ENCODE measurements at regions not wholly inside any gene's neighbourhood (a gene's known extent, or its start where the extent isn't known, plus 50 kb on each side); places are given as distances from the start of the nearest gene placed in this dataset.
A peak's percentile ranks its signal among the peaks of the same experiment; 100 is the strongest.

GRCh38 chr1:29467989-29468900 lies 231.9 kb downstream of the PTPRU start:
- Histone ChIP-seq H3K9me3 (replicated peaks) (peaks cover 10% of the 10 kb centered on the region), H3K36me3 (no peaks in the 10 kb centered on the region), H3K27me3 (0 out of 2 replicates have a peak, but pooled peaks cover 5% of the 10 kb centered on the region), H3K4me3 (no peak overlapping the region), H3K4me1 (no peaks in the 10 kb centered on the region), H3K27ac (no peak overlapping the region)
- DNase-seq = no peak

GRCh38 chr1:29466258-29466657 lies 229.9 kb downstream of the PTPRU start:
- Histone ChIP-seq H3K9me3 (replicated peaks) (peaks cover 10% of the 10 kb centered on the region), H3K36me3 (no peaks in the 10 kb centered on the region), H3K27me3 (0 out of 2 replicates have a peak, but pooled peaks cover 5% of the 10 kb centered on the region), H3K4me3 (no peak overlapping the region), H3K4me1 (no peaks in the 10 kb centered on the region), H3K27ac (no peak overlapping the region)
- DNase-seq = no peak

GRCh38 chr1:29465755-29466154 lies 229.4 kb downstream of the PTPRU start:
- H3K9me3 ChIP-seq (replicated peaks) = peaks cover 10% of the 10 kb centered on the region
- H3K4me1 ChIP-seq = no peaks in the 10 kb centered on the region
- no peaks in the 10 kb centered on the region for H3K36me3 ChIP-seq
- H3K27ac ChIP-seq = no peak overlapping the region
- peak in 1 of 2 experiments; percentile 63 for DNase-seq
- 0 out of 2 replicates have a peak, but pooled peaks cover 2% of the 10 kb centered on the region for H3K27me3 ChIP-seq
- no peak overlapping the region for H3K4me3 ChIP-seq

- Histone ChIP-seq H3K27ac (no peak overlapping the region), H3K9me3 (replicated peaks) (peaks cover 10% of the 10 kb centered on the region), H3K36me3 (no peaks in the 10 kb centered on the region), H3K4me3 (no peak overlapping the region), H3K4me1 (no peaks in the 10 kb centered on the region), H3K27me3 (peaks cover 7% of the 10 kb centered on the region; the same call in 1 of the 2 replicates)
- no peak for DNase-seq
Measured at GRCh38 chr1:29462096-29462495, 225.8 kb downstream of the PTPRU start.

- Histone ChIP-seq H3K4me3 (no peak overlapping the region), H3K27me3 (peaks cover 7% of the 10 kb centered on the region; the same call in 1 of the 2 replicates), H3K9me3 (replicated peaks) (peaks cover 10% of the 10 kb centered on the region), H3K36me3 (no peaks in the 10 kb centered on the region), H3K4me1 (no peaks in the 10 kb centered on the region), H3K27ac (no peak overlapping the region)
- DNase-seq = no peak
Measured at GRCh38 chr1:29461115-29461739, 224.9 kb downstream of the PTPRU start.

- no peak for DNase-seq
- H3K27ac ChIP-seq = no peak overlapping the region
- no peaks in the 10 kb centered on the region for H3K4me1 ChIP-seq
- peaks cover 7% of the 10 kb centered on the region; the same call in 1 of the 2 replicates for H3K27me3 ChIP-seq
- H3K36me3 ChIP-seq = no peaks in the 10 kb centered on the region
- peaks cover 10% of the 10 kb centered on the region for H3K9me3 ChIP-seq (replicated peaks)
- H3K4me3 ChIP-seq = no peak overlapping the region
Measured at GRCh38 chr1:29460694-29461093, 224.4 kb downstream of the PTPRU start.

- H3K4me1 ChIP-seq = no peaks in the 10 kb centered on the region
- H3K27me3 ChIP-seq = peaks cover 7% of the 10 kb centered on the region; the same call in 1 of the 2 replicates
- no peak overlapping the region for H3K27ac ChIP-seq
- DNase-seq = no peak
- H3K36me3 ChIP-seq = no peaks in the 10 kb centered on the region
- no peak overlapping the region for H3K4me3 ChIP-seq
- H3K9me3 ChIP-seq (replicated peaks) = peaks cover 5% of the 10 kb centered on the region; the same call in 1 of the 2 replicates
Measured at GRCh38 chr1:29460041-29460610, 223.8 kb downstream of the PTPRU start.

- H3K9me3 ChIP-seq (replicated peaks) = 0 out of 2 replicates have a peak, but pooled peaks cover 5% of the 10 kb centered on the region
Measured at GRCh38 chr1:29459620-29459945, 223.3 kb downstream of the PTPRU start.

GRCh38 chr1:29458737-29459619 lies 222.7 kb downstream of the PTPRU start:
- no peaks in the 10 kb centered on the region for H3K4me1 ChIP-seq
- H3K27me3 ChIP-seq = peaks cover 7% of the 10 kb centered on the region; the same call in 1 of the 2 replicates
- no peak for DNase-seq
- no peaks in the 10 kb centered on the region for H3K36me3 ChIP-seq
- H3K9me3 ChIP-seq (replicated peaks) = 0 out of 2 replicates have a peak, but pooled peaks cover 4% of the 10 kb centered on the region
- no peak overlapping the region for H3K4me3 ChIP-seq
- H3K27ac ChIP-seq = no peak overlapping the region

More at GRCh38 chr1:29459620-29459945, 223.3 kb downstream of the PTPRU start:
- peaks cover 7% of the 10 kb centered on the region; the same call in 1 of the 2 replicates for H3K27me3 ChIP-seq
- no peaks in the 10 kb centered on the region for H3K36me3 ChIP-seq
- no peaks in the 10 kb centered on the region for H3K4me1 ChIP-seq
- H3K27ac ChIP-seq = no peak overlapping the region
- H3K4me3 ChIP-seq = no peak overlapping the region
- DNase-seq = no peak

- H3K27me3 ChIP-seq = peaks cover 9% of the 10 kb centered on the region; the same call in 1 of the 2 replicates
- H3K36me3 ChIP-seq = no peaks in the 10 kb centered on the region
- no peak overlapping the region for H3K27ac ChIP-seq
- H3K4me3 ChIP-seq = no peak overlapping the region
- H3K4me1 ChIP-seq = no peaks in the 10 kb centered on the region
- DNase-seq = no peak
- H3K9me3 ChIP-seq (replicated peaks) = no peaks in the 10 kb centered on the region
Measured at GRCh38 chr1:29457496-29458368, 221.4 kb downstream of the PTPRU start.

GRCh38 chr1:29456685-29457435 lies 220.5 kb downstream of the PTPRU start:
- H3K36me3 ChIP-seq = no peaks in the 10 kb centered on the region
- no peaks in the 10 kb centered on the region for H3K4me1 ChIP-seq
- no peak for DNase-seq
- no peak overlapping the region for H3K27ac ChIP-seq
- H3K9me3 ChIP-seq (replicated peaks) = no peaks in the 10 kb centered on the region
- H3K4me3 ChIP-seq = no peak overlapping the region
- H3K27me3 ChIP-seq = peaks cover 10% of the 10 kb centered on the region; the same call in 1 of the 2 replicates

- Histone ChIP-seq H3K4me1 (no peaks in the 10 kb centered on the region), H3K36me3 (no peaks in the 10 kb centered on the region)
Measured at GRCh38 chr1:29455781-29456180, 219.5 kb downstream of the PTPRU start.

More at GRCh38 chr1:29455781-29456180, 219.5 kb downstream of the PTPRU start:
- Histone ChIP-seq H3K27me3 (peaks cover 13% of the 10 kb centered on the region; the same call in 1 of the 2 replicates), H3K9me3 (replicated peaks) (no peaks in the 10 kb centered on the region), H3K4me3 (no peak overlapping the region), H3K27ac (no peak overlapping the region)
- no peak for DNase-seq
